GM21367 (cell line): ENCODE measurements at regions not wholly inside any gene's neighbourhood (a gene's known extent, or its start where the extent isn't known, plus 50 kb on each side); places are given as distances from the start of the nearest gene placed in this dataset.

Experiments
- ATAC-seq: cut with Tn5 transposase; IDR thresholded peaks from one replicate; pipeline ENCODE4 v1.9.1; 2021; ENCODE audit not compliant: unreplicated experiment

- no peak for ATAC-seq
These were observed 491.0 kb downstream of the SNAPC1 start for GRCh38 chr14:62253171-62253570.

- ATAC-seq: no peak
These were observed 491.7 kb downstream of the SNAPC1 start for GRCh38 chr14:62253911-62254310.

GRCh38 chr14:62269204-62269603, 507.0 kb downstream of the SNAPC1 start:
- no peak for ATAC-seq

- no peak for ATAC-seq
These were observed 508.0 kb downstream of the SNAPC1 start for GRCh38 chr14:62270236-62270635.

- ATAC-seq: no peak
These were observed 518.1 kb downstream of the SNAPC1 start for GRCh38 chr14:62280366-62280765.

- no peak for ATAC-seq
These were observed 521.6 kb downstream of the SNAPC1 start for GRCh38 chr14:62283837-62284236.

- no peak for ATAC-seq
These were observed 527.3 kb downstream of the SNAPC1 start for GRCh38 chr14:62289471-62289870.

GRCh38 chr14:62301080-62301479, 538.9 kb downstream of the SNAPC1 start:
- no peak for ATAC-seq

GRCh38 chr14:62301911-62302310, 539.7 kb downstream of the SNAPC1 start:
- ATAC-seq: no peak

GRCh38 chr14:62303437-62303836, 541.2 kb downstream of the SNAPC1 start:
- no peak for ATAC-seq

- no peak for ATAC-seq
These were observed 542.0 kb downstream of the SNAPC1 start for GRCh38 chr14:62304257-62304656.

- no peak for ATAC-seq
These were observed 545.6 kb downstream of the SNAPC1 start for GRCh38 chr14:62307844-62308243.

GRCh38 chr14:62308316-62308715, 546.1 kb downstream of the SNAPC1 start:
- ATAC-seq: no peak

GRCh38 chr14:62308891-62309290, 546.7 kb downstream of the SNAPC1 start:
- ATAC-seq: no peak

GRCh38 chr14:62313212-62313611, 551.0 kb downstream of the SNAPC1 start:
- no peak for ATAC-seq

GRCh38 chr14:62314221-62314620, 552.0 kb downstream of the SNAPC1 start:
- ATAC-seq: no peak

- ATAC-seq: no peak
These were observed 552.7 kb downstream of the SNAPC1 start for GRCh38 chr14:62314871-62315270.

- no peak for ATAC-seq
These were observed 553.4 kb downstream of the SNAPC1 start for GRCh38 chr14:62315631-62316030.

GRCh38 chr14:62322216-62322615, 560.0 kb downstream of the SNAPC1 start:
- no peak for ATAC-seq

- ATAC-seq: no peak
These were observed 567.2 kb downstream of the SNAPC1 start for GRCh38 chr14:62329427-62329826.

- ATAC-seq: no peak
These were observed 585.4 kb downstream of the SNAPC1 start for GRCh38 chr14:62347562-62348011.

- no peak for ATAC-seq
These were observed 595.1 kb downstream of the SNAPC1 start for GRCh38 chr14:62357362-62357761.

GRCh38 chr14:62364161-62364560, 601.9 kb downstream of the SNAPC1 start:
- no peak for ATAC-seq

- ATAC-seq: no peak
These were observed 602.6 kb downstream of the SNAPC1 start for GRCh38 chr14:62364800-62365280.
